Neural progenitor cell (in vitro differentiated cells): ENCODE measurements at regions not wholly inside any gene's neighbourhood (a gene's known extent, or its start where the extent isn't known, plus 50 kb on each side); places are given as distances from the start of the nearest gene placed in this dataset.

Experiments
- DNase-seq: peaks from one replicate; pipeline ENCODE4 v3.0.0-alpha.2; 2016; ENCODE audit warnings: low spot score
- H2AFZ ChIP-seq: fragments of 200-600 bp; sonication (generic); replicated peaks from 2 replicates; pipeline ENCODE4 v1.6.1; 2016; ENCODE audit warnings: antibody characterized with exemption
- H3F3A ChIP-seq: fragments of 200-600 bp; sonication (generic); 2 replicates; pipeline ENCODE4 v1.6.1; 2016; ENCODE audit warnings: antibody characterized with exemption, low read depth
- H3K27ac ChIP-seq: fragments of 200-600 bp; sonication (generic); 2 replicates; pipeline ENCODE4 v1.5.1; 2016; ENCODE audit warnings: mild to moderate bottlenecking
- H3K27me3 ChIP-seq: fragments of 200-600 bp; sonication (generic); 2 replicates; pipeline ENCODE4 v1.6.1; 2016; ENCODE audit warnings: mild to moderate bottlenecking, moderate library complexity
- H3K36me3 ChIP-seq: fragments of 200-600 bp; sonication (generic); 2 replicates; pipeline ENCODE4 v1.5.1; 2016
- H3K4me1 ChIP-seq: fragments of 200-600 bp; sonication (generic); 2 replicates; pipeline ENCODE4 v1.6.1; 2016; ENCODE audit warnings: mixed run types
- H3K4me2 ChIP-seq: fragments of 200-600 bp; sonication (generic); 2 replicates; pipeline ENCODE4 v1.6.1; 2016
- H3K4me3 ChIP-seq: fragments of 200-600 bp; sonication (generic); 2 replicates; pipeline ENCODE4 v1.5.1; 2016
- H3K79me2 ChIP-seq: fragments of 200-600 bp; sonication (generic); 2 replicates; pipeline ENCODE4 v1.6.1; 2016; ENCODE audit warnings: low read depth
- H3K9ac ChIP-seq: fragments of 200-600 bp; sonication (generic); 2 replicates; pipeline ENCODE4 v1.6.1; 2016
- H3K9me3 ChIP-seq: fragments of 200-600 bp; sonication (generic); 2 replicates; pipeline ENCODE4 v1.5.1; 2016; ENCODE audit warnings: low read depth
- H4K20me1 ChIP-seq: fragments of 200-600 bp; sonication (generic); 2 replicates; pipeline ENCODE4 v1.6.1; 2016; ENCODE audit warnings: low read depth
- H3K27ac Mint-ChIP-seq: 3 replicates; pipeline ENCODE4 v1.8.0; 2021; ENCODE audit warnings: mixed read lengths
- H3K27me3 Mint-ChIP-seq: 2 replicates; pipeline ENCODE4 v1.8.0; 2022; ENCODE audit warnings: low read depth, mild to moderate bottlenecking, inconsistent platforms, moderate library complexity, mixed read lengths; ENCODE audit not compliant: insufficient read depth
- H3K36me3 Mint-ChIP-seq: 3 replicates; pipeline ENCODE4 v1.8.0; 2021; ENCODE audit warnings: mixed read lengths
- H3K4me1 Mint-ChIP-seq: 3 replicates; pipeline ENCODE4 v1.8.0; 2021; ENCODE audit warnings: mixed read lengths
- H3K4me3 Mint-ChIP-seq: 3 replicates; pipeline ENCODE4 v1.8.0; 2021; ENCODE audit warnings: mild to moderate bottlenecking, moderate library complexity, mixed read lengths
- H3K9me3 Mint-ChIP-seq: 3 replicates; pipeline ENCODE4 v1.8.0; 2020; ENCODE audit warnings: mixed read lengths
- CTCF ChIP-seq: fragments of 200-600 bp; sonication (generic); IDR thresholded peaks from 2 replicates; pipeline ENCODE4 v1.5.1; 2017; ENCODE audit warnings: antibody characterized with exemption, mild to moderate bottlenecking
- EZH2 ChIP-seq: fragments of 200-600 bp; sonication (generic); IDR thresholded peaks from 2 replicates; pipeline ENCODE4 v1.6.1; 2017; ENCODE audit warnings: antibody characterized with exemption, mild to moderate bottlenecking, moderate library complexity
- EZH2phosphoT487 ChIP-seq: fragments of 200-600 bp; sonication (generic); IDR thresholded peaks from 2 replicates; pipeline ENCODE4 v1.6.1; 2017; ENCODE audit warnings: antibody characterized with exemption

- no peak overlapping the region for H3K4me3 Mint-ChIP-seq
- no peaks in the 10 kb centered on the region for H3F3A ChIP-seq
- H2AFZ ChIP-seq, result no peak overlapping the region
- H3K9me3 Mint-ChIP-seq, result no peaks in the 10 kb centered on the region
- no peak overlapping the region for H3K27ac ChIP-seq
- H3K9ac ChIP-seq, result no peak overlapping the region
- H3K27me3 ChIP-seq, result no peaks in the 10 kb centered on the region
- no peaks in the 10 kb centered on the region for H3K4me1 Mint-ChIP-seq
- no peak overlapping the region for H3K4me2 ChIP-seq
- no peaks in the 10 kb centered on the region for H3K4me1 ChIP-seq
- H3K36me3 Mint-ChIP-seq, result no peaks in the 10 kb centered on the region
- H3K79me2 ChIP-seq, result no peaks in the 10 kb centered on the region
- DNase-seq, result no peak
- no peak for TF ChIP-seq EZH2phosphoT487
- TF ChIP-seq CTCF, result no peak
- no peak for TF ChIP-seq EZH2
- H3K9me3 ChIP-seq, result no peaks in the 10 kb centered on the region
- H3K27me3 Mint-ChIP-seq, result no peaks in the 10 kb centered on the region
- H3K4me3 ChIP-seq, result no peak overlapping the region
- H3K36me3 ChIP-seq, result no peaks in the 10 kb centered on the region
- no peak overlapping the region for H3K27ac Mint-ChIP-seq
- H4K20me1 ChIP-seq, result no peaks in the 10 kb centered on the region
Measured at GRCh38 chr10:36248304-36248981, 606.3 kb upstream of the FZD8 start.

- no peak overlapping the region for H3K4me3 Mint-ChIP-seq
- Histone ChIP-seq H3F3A (no peaks in the 10 kb centered on the region), H3K27ac (no peak overlapping the region), H3K4me1 (no peaks in the 10 kb centered on the region), H3K4me3 (no peak overlapping the region), H3K27me3 (no peaks in the 10 kb centered on the region), H2AFZ (no peak overlapping the region), H3K9me3 (no peaks in the 10 kb centered on the region), H4K20me1 (no peaks in the 10 kb centered on the region), H3K4me2 (no peak overlapping the region), H3K79me2 (no peaks in the 10 kb centered on the region), H3K9ac (no peak overlapping the region), H3K36me3 (no peaks in the 10 kb centered on the region)
- DNase-seq, result no peak
- no peaks in the 10 kb centered on the region for H3K4me1 Mint-ChIP-seq
- no peak overlapping the region for H3K27ac Mint-ChIP-seq
- TF ChIP-seq EZH2 (no peak), EZH2phosphoT487 (no peak), CTCF (no peak)
- H3K9me3 Mint-ChIP-seq, result no peaks in the 10 kb centered on the region
- H3K36me3 Mint-ChIP-seq, result no peaks in the 10 kb centered on the region
- no peaks in the 10 kb centered on the region for H3K27me3 Mint-ChIP-seq
Measured at GRCh38 chr10:36247478-36247877, 605.4 kb upstream of the FZD8 start.

GRCh38 chr10:36236931-36237330 is 594.8 kb upstream of the FZD8 start:
- Mint-ChIP-seq H3K4me3 (no peak overlapping the region), H3K4me1 (no peaks in the 10 kb centered on the region), H3K27ac (no peak overlapping the region), H3K36me3 (no peaks in the 10 kb centered on the region), H3K27me3 (no peaks in the 10 kb centered on the region), H3K9me3 (peaks cover 9% of the 10 kb centered on the region)
- Histone ChIP-seq H3K4me1 (peaks cover 6% of the 10 kb centered on the region), H3K27me3 (no peaks in the 10 kb centered on the region), H3K9me3 (no peaks in the 10 kb centered on the region), H3K4me2 (no peak overlapping the region), H3K36me3 (no peaks in the 10 kb centered on the region), H3K27ac (no peak overlapping the region), H3K9ac (no peak overlapping the region), H3K79me2 (no peaks in the 10 kb centered on the region), H4K20me1 (no peaks in the 10 kb centered on the region), H3F3A (no peaks in the 10 kb centered on the region), H2AFZ (no peak overlapping the region), H3K4me3 (no peak overlapping the region)
- no peak for DNase-seq
- TF ChIP-seq EZH2 (no peak), CTCF (no peak), EZH2phosphoT487 (no peak)
